PC-9 (cell line): ENCODE measurements at regions not wholly inside any gene's neighbourhood (a gene's known extent, or its start where the extent isn't known, plus 50 kb on each side); places are given as distances from the start of the nearest gene placed in this dataset.

Source experiments
- EZH2 ChIP-seq: fragments of 200-600 bp; sonication (generic); IDR thresholded peaks from 2 replicates; pipeline ENCODE4 v1.8.0; 2017; ENCODE audit warnings: antibody characterized with exemption, low read depth
- TF ChIP-seq, protein P1 (sequence below): fragments of 200-600 bp; sonication (generic); conservative IDR thresholded peaks from 2 replicates; pipeline ENCODE4 v1.6.1; 2017; ENCODE audit warnings: mixed run types, antibody characterized with exemption, mild to moderate bottlenecking, moderate library complexity

DNA sequence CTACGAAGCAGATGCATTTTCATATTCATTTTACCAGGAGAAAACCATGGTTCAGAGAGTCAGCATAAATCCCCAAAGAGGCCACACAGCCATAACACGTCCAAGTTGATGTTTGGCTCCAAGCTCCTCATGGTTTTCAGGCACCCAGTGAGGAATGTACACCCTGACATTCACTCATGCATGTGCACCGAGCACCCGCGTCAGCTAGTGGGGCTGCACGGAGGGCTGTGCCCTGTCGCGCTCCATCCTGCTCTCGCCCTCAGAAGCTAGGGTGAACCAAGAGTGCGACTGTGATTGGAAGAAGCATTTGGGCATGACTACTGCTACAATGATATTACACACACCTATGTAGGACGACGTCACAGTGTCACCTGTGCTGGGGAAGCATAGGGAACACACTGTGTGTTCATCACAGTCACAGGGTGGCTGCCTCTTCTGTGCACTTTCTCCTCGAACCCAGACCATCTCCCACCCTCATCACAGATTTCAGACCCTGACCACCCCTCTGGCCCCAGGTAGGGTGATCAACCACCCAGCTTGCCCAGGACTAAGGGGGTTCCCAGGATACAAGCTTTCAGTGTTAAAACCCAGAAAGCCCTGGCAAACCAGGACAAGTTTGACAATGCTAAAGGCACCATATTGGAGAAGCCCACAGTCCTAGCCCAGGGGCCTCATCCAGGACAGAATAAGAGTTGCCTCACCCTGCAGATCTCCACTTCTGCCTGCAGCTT lies 148.6 kb upstream of the ZNF507 start:
- TF ChIP-seq, protein P1, sequence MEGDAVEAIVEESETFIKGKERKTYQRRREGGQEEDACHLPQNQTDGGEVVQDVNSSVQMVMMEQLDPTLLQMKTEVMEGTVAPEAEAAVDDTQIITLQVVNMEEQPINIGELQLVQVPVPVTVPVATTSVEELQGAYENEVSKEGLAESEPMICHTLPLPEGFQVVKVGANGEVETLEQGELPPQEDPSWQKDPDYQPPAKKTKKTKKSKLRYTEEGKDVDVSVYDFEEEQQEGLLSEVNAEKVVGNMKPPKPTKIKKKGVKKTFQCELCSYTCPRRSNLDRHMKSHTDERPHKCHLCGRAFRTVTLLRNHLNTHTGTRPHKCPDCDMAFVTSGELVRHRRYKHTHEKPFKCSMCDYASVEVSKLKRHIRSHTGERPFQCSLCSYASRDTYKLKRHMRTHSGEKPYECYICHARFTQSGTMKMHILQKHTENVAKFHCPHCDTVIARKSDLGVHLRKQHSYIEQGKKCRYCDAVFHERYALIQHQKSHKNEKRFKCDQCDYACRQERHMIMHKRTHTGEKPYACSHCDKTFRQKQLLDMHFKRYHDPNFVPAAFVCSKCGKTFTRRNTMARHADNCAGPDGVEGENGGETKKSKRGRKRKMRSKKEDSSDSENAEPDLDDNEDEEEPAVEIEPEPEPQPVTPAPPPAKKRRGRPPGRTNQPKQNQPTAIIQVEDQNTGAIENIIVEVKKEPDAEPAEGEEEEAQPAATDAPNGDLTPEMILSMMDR: no peak
- no peak for TF ChIP-seq EZH2
